A673 (cell line): ENCODE measurements at regions not wholly inside any gene's neighbourhood (a gene's known extent, or its start where the extent isn't known, plus 50 kb on each side); places are given as distances from the start of the nearest gene placed in this dataset.
"Not testable (repeated sequence)": the region's sequence is repeated elsewhere in the genome, so short reads cannot be mapped to it uniquely, and the experiment has no call there.

ENCODE experiments used
- EZH2 ChIP-seq: fragments of 200-600 bp; sonication (generic); IDR thresholded peaks from 2 replicates; pipeline ENCODE4 v1.6.1; 2017; ENCODE audit warnings: borderline replicate concordance, low read depth, mild to moderate bottlenecking, mixed read lengths, antibody characterized with exemption, low read length; ENCODE audit not compliant: poor library complexity, severe bottlenecking
- TF ChIP-seq, protein P1 (sequence below): fragments of 300-800, 200-600 bp; sonication (generic); conservative IDR thresholded peaks from 2 replicates; pipeline ENCODE4 v1.5.1; 2017; ENCODE audit warnings: low read depth, mild to moderate bottlenecking, antibody characterized with exemption, low read length, moderate library complexity, mixed read lengths

DNA sequence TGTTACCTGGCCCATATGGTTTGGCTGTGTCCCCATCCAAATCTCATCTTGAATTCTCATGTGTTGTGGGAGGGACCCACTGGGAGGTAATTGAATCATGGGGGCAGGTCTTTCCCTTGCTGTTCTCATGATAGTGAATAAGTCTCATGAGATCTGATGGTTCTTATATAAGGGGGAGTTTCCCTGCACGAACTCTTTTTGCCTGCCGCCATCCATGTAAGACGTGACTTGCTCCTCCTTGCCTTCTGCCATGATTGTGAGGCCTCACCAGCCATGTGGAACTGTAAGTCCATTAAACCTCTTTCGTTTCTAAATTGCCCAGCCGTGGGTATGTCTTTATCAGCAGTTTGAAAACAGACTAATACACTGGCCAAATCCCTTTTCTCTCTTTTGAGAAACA lies 444.4 kb downstream of the QKI start:
- TF ChIP-seq, protein P1, sequence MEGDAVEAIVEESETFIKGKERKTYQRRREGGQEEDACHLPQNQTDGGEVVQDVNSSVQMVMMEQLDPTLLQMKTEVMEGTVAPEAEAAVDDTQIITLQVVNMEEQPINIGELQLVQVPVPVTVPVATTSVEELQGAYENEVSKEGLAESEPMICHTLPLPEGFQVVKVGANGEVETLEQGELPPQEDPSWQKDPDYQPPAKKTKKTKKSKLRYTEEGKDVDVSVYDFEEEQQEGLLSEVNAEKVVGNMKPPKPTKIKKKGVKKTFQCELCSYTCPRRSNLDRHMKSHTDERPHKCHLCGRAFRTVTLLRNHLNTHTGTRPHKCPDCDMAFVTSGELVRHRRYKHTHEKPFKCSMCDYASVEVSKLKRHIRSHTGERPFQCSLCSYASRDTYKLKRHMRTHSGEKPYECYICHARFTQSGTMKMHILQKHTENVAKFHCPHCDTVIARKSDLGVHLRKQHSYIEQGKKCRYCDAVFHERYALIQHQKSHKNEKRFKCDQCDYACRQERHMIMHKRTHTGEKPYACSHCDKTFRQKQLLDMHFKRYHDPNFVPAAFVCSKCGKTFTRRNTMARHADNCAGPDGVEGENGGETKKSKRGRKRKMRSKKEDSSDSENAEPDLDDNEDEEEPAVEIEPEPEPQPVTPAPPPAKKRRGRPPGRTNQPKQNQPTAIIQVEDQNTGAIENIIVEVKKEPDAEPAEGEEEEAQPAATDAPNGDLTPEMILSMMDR: not testable (repeated sequence)
- not testable (repeated sequence) for TF ChIP-seq EZH2
